A549 (cell line): ENCODE measurements at regions not wholly inside any gene's neighbourhood (a gene's known extent, or its start where the extent isn't known, plus 50 kb on each side); places are given as distances from the start of the nearest gene placed in this dataset.

ENCODE experiments used
- ATAC-seq, 2 experiments: fragments of 200-7000 bp in 1 of 2; fragments of >200 bp in 1 of 2; cut with Nextera tagmentation in 1 of 2; cut with Tn5 transposase in 1 of 2; 3 replicates each; pipeline versions ENCODE4 v1.8.0 to v1.9.1; 2018 to 2020; ENCODE audit warnings: mild to moderate bottlenecking in 1 of 2, moderate library complexity in 1 of 2
- CTCF ChIA-PET: fragments of 300-600 bp; sonication (Branson Sonifier 250); formaldehyde crosslinking; extraction: SDS; loops from one replicate; lab custom pipeline; 2021; ENCODE audit warnings: antibody characterized with exemption, inconsistent platforms; lab: Yijun Ruan, JAX
- POLR2A ChIA-PET: fragments of 350-600 bp; formaldehyde crosslinking; extraction: SDS; loops from one replicate; lab custom pipeline; 2021; ENCODE audit warnings: antibody characterized with exemption, inconsistent platforms; lab: Yijun Ruan, JAX
- DNase-seq, 2 experiments: peaks; one replicate each; pipeline versions ENCODE4 v3.0.0 to v3.0.0-alpha.2; 2011 to 2016; ENCODE audit warnings: low read depth in 1 of 2, low spot score in 1 of 2
- FAIRE-seq: peaks from 2 replicates; lab custom pipeline; 2011; peaks lifted over from hg19 to GRCh38; lab: Jason Lieb, UNC
- H3K27ac ChIP-seq, 2 experiments: fragments of >200 bp; sonication (Bioruptor Twin); formaldehyde crosslinking; 3 replicates each; pipeline ENCODE4 v1.5.1; 2016 to 2017
- H3K4me1 ChIP-seq: fragments of >200 bp; sonication (Bioruptor Twin); formaldehyde crosslinking; 3 replicates; pipeline ENCODE4 v1.6.1; 2016
- H3K4me2 ChIP-seq: fragments of >200 bp; sonication (Bioruptor Twin); formaldehyde crosslinking; 3 replicates; pipeline ENCODE4 v1.6.1; 2016
- H3K4me3 ChIP-seq: fragments of >200 bp; sonication (Bioruptor Twin); formaldehyde crosslinking; 3 replicates; pipeline ENCODE4 v1.5.1; 2016
- H3K9me3 ChIP-seq: fragments of >200 bp; sonication (Bioruptor Twin); formaldehyde crosslinking; 3 replicates; pipeline ENCODE4 v1.6.1; 2016
- BHLHE40 ChIP-seq: IDR thresholded peaks from 2 replicates; pipeline ENCODE4 v1.6.1; 2012; ENCODE audit warnings: low read depth, low read length, inconsistent platforms
- CBX2 ChIP-seq: fragments of 200-600 bp; sonication (generic); IDR thresholded peaks from 2 replicates; pipeline ENCODE4 v1.6.1; 2016; ENCODE audit warnings: low read depth, mild to moderate bottlenecking, borderline replicate concordance
- E2F6 ChIP-seq: IDR thresholded peaks from 2 replicates; pipeline ENCODE4 v1.6.1; 2012; ENCODE audit warnings: low read depth, borderline replicate concordance
- EHF ChIP-seq: fragments of 250-450 bp; sonication (Bioruptor Pico); IDR thresholded peaks from 2 replicates; pipeline ENCODE4 v1.5.0; 2020; ENCODE audit warnings: mild to moderate bottlenecking
- ESRRA ChIP-seq: fragments of 150-350 bp; IDR thresholded peaks from 2 replicates; pipeline ENCODE4 v1.6.1; 2014; ENCODE audit warnings: mild to moderate bottlenecking, low read length, borderline replicate concordance
- GATA3 ChIP-seq: IDR thresholded peaks from 2 replicates; pipeline ENCODE4 v1.6.1; 2012; ENCODE audit warnings: borderline replicate concordance
- HEYL ChIP-seq: fragments of 250-450 bp; sonication (Bioruptor Pico); IDR thresholded peaks from 2 replicates; pipeline ENCODE4 v1.8.0; 2021; ENCODE audit warnings: mild to moderate bottlenecking, moderate library complexity
- HOXB5 ChIP-seq: fragments of 250-450 bp; sonication (Bioruptor Pico); IDR thresholded peaks from 2 replicates; pipeline ENCODE4 v1.5.0; 2020; ENCODE audit warnings: mild to moderate bottlenecking, moderate library complexity
- JUNB ChIP-seq: fragments of >200 bp; sonication (Bioruptor Twin); formaldehyde crosslinking; IDR thresholded peaks from 2 replicates; pipeline ENCODE4 v1.6.1; 2016
- MAFK ChIP-seq: fragments of 450-650 bp; IDR thresholded peaks from 2 replicates; pipeline ENCODE4 v1.6.1; 2014; ENCODE audit not compliant: partially characterized antibody
- POLR2A ChIP-seq: IDR thresholded peaks from 2 replicates; pipeline ENCODE4 v1.6.1; 2012; ENCODE audit warnings: mild to moderate bottlenecking, low read length
- POLR2AphosphoS2 ChIP-seq: conservative IDR thresholded peaks from 2 replicates; pipeline ENCODE4 v1.6.1; 2012; ENCODE audit warnings: low read length, improper control_type of control experiment, inconsistent platforms
- RARB ChIP-seq: fragments of 250-450 bp; sonication (Bioruptor Pico); IDR thresholded peaks from 2 replicates; pipeline ENCODE4 v1.8.0; 2021; ENCODE audit warnings: mild to moderate bottlenecking, moderate library complexity
- REST ChIP-seq: fragments of 200-600 bp; sonication (generic); IDR thresholded peaks from 2 replicates; pipeline ENCODE4 v1.6.1; 2016; ENCODE audit warnings: antibody characterized with exemption, mild to moderate bottlenecking, moderate library complexity
- RFX5 ChIP-seq: fragments of 450-650 bp; IDR thresholded peaks from 2 replicates; pipeline ENCODE4 v1.7.1; 2014; ENCODE audit warnings: antibody characterized with exemption, mild to moderate bottlenecking, moderate library complexity
- TP53 ChIP-seq: fragments of 250-450 bp; sonication (Bioruptor Pico); IDR thresholded peaks from 2 replicates; pipeline ENCODE4 v1.5.0; 2021; ENCODE audit warnings: mild to moderate bottlenecking, moderate library complexity
- USF2 ChIP-seq: fragments of 450-650 bp; IDR thresholded peaks from 2 replicates; pipeline ENCODE4 v1.6.1; 2014; ENCODE audit warnings: antibody characterized with exemption
- ZC3H11A ChIP-seq: fragments of 450-650 bp; IDR thresholded peaks from 2 replicates; pipeline ENCODE4 v1.6.1; 2014; ENCODE audit warnings: antibody characterized with exemption, mild to moderate bottlenecking
- ZSCAN20 ChIP-seq: fragments of 250-450 bp; sonication (Bioruptor Pico); IDR thresholded peaks from 2 replicates; pipeline ENCODE4 v1.8.0; 2022; ENCODE audit warnings: mild to moderate bottlenecking, moderate library complexity
- WGBS: methylation state at CpG from one replicate; pipeline ENCODE4 v1.1.6; 2017; ENCODE audit errors: missing lambda C conversion rate; 5-methylcytosine and 5-hydroxymethylcytosine counted together
- TF ChIP-seq, protein P1 (sequence below): fragments of >200 bp; sonication (Bioruptor Twin); formaldehyde crosslinking; IDR thresholded peaks from 3 replicates; pipeline ENCODE4 v1.6.1; 2016

DNA sequence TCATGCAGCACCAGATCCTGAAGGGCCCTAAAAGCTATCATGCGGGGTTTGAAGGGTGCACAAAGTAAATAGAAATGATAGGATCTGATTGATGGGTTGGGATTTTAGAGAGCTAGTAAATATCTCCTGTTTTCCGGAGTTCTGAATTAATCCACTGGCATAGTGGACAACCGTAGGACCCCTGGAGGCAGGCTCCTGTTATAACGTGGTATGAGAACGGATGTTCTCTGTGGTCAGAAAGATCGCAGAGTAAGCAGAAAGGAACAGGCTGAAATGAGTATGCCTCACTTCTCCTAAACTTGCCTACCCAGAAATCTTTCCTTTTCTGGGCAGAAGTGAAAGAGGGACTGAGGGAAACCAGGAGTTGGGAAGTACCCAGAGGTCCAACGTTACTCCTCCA is 470.8 kb downstream of the AJAP1 start (continued):
- TF ChIP-seq REST, result no peak
- no peak for TF ChIP-seq MAFK
- no peak for TF ChIP-seq RFX5
- TF ChIP-seq HOXB5 (CRISPR knock-in tag), result no peak
- TF ChIP-seq, all 56 proteins: peak for 0

DNA sequence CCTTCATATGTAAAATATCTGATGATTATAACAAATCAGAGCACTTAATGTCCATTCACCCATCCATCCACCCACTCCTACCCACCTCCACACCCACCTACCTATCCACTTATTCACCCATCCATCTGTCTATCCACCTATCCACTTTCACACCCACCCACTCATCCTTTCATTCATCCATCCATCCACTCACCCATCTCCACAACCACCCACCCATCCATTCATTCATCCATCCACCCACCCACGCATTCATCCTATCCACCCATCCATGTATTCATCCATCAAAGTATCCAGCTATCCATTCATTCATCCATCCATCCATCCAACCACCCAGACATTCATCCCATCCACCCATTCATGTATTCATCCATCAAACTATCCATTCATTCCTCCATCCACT is 466.1 kb downstream of the AJAP1 start:
- no peak overlapping the region for H3K4me2 ChIP-seq
- FAIRE-seq, result no peak
- 13% methylated on average over 1 of the region's 1 CpG for WGBS
- H3K9me3 ChIP-seq, result no peaks in the 10 kb centered on the region
- no peak for TF ChIP-seq USF2
- no peak for TF ChIP-seq HEYL (CRISPR knock-in tag)
- no peak for TF ChIP-seq ESRRA
- TF ChIP-seq GATA3, result no peak
- no peak for TF ChIP-seq E2F6
- TF ChIP-seq RARB, result no peak
- no peak for TF ChIP-seq BHLHE40
- TF ChIP-seq ZC3H11A, result no peak
- TF ChIP-seq CBX2, result no peak
- TF ChIP-seq POLR2AphosphoS2, result no peak
- TF ChIP-seq, protein P1, sequence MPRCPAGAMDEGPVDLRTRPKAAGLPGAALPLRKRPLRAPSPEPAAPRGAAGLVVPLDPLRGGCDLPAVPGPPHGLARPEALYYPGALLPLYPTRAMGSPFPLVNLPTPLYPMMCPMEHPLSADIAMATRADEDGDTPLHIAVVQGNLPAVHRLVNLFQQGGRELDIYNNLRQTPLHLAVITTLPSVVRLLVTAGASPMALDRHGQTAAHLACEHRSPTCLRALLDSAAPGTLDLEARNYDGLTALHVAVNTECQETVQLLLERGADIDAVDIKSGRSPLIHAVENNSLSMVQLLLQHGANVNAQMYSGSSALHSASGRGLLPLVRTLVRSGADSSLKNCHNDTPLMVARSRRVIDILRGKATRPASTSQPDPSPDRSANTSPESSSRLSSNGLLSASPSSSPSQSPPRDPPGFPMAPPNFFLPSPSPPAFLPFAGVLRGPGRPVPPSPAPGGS, result no peak
- TF ChIP-seq TP53 (CRISPR knock-in tag), result no peak
- TF ChIP-seq ZSCAN20 (CRISPR knock-in tag), result no peak
- no peak for TF ChIP-seq EHF (CRISPR knock-in tag)
- no peak for TF ChIP-seq JUNB
- no peak for TF ChIP-seq POLR2A
- DNase-seq, result no peak
- ATAC-seq, result no peak
- H3K27ac ChIP-seq, result no peak overlapping the region
- no peaks in the 10 kb centered on the region for H3K4me1 ChIP-seq
- no peak overlapping the region for H3K4me3 ChIP-seq
- ChIA-PET CTCF (no interaction called here), POLR2A (no interaction called here)
